HL-60 (cell line): ENCODE measurements at regions not wholly inside any gene's neighbourhood (a gene's known extent, or its start where the extent isn't known, plus 50 kb on each side); places are given as distances from the start of the nearest gene placed in this dataset.

Experiments
- POLR2AphosphoS5 ChIP-seq: IDR thresholded peaks from 2 replicates; pipeline ENCODE4 v1.6.1; 2012; ENCODE audit warnings: low read depth
- TF ChIP-seq, protein P1 (sequence below): IDR thresholded peaks from one replicate; pipeline ENCODE4 v1.5.1; 2011; ENCODE audit warnings: low read length, control low read depth, inconsistent platforms; ENCODE audit not compliant: insufficient read depth
- TF ChIP-seq, protein P2 (sequence below): IDR thresholded peaks from 2 replicates; pipeline ENCODE4 v1.6.1; 2012; ENCODE audit warnings: low read depth; ENCODE audit not compliant: insufficient replicate concordance

- TF ChIP-seq, protein P1, sequence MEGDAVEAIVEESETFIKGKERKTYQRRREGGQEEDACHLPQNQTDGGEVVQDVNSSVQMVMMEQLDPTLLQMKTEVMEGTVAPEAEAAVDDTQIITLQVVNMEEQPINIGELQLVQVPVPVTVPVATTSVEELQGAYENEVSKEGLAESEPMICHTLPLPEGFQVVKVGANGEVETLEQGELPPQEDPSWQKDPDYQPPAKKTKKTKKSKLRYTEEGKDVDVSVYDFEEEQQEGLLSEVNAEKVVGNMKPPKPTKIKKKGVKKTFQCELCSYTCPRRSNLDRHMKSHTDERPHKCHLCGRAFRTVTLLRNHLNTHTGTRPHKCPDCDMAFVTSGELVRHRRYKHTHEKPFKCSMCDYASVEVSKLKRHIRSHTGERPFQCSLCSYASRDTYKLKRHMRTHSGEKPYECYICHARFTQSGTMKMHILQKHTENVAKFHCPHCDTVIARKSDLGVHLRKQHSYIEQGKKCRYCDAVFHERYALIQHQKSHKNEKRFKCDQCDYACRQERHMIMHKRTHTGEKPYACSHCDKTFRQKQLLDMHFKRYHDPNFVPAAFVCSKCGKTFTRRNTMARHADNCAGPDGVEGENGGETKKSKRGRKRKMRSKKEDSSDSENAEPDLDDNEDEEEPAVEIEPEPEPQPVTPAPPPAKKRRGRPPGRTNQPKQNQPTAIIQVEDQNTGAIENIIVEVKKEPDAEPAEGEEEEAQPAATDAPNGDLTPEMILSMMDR, result no peak
- no peak for TF ChIP-seq POLR2AphosphoS5
- TF ChIP-seq, protein P2, sequence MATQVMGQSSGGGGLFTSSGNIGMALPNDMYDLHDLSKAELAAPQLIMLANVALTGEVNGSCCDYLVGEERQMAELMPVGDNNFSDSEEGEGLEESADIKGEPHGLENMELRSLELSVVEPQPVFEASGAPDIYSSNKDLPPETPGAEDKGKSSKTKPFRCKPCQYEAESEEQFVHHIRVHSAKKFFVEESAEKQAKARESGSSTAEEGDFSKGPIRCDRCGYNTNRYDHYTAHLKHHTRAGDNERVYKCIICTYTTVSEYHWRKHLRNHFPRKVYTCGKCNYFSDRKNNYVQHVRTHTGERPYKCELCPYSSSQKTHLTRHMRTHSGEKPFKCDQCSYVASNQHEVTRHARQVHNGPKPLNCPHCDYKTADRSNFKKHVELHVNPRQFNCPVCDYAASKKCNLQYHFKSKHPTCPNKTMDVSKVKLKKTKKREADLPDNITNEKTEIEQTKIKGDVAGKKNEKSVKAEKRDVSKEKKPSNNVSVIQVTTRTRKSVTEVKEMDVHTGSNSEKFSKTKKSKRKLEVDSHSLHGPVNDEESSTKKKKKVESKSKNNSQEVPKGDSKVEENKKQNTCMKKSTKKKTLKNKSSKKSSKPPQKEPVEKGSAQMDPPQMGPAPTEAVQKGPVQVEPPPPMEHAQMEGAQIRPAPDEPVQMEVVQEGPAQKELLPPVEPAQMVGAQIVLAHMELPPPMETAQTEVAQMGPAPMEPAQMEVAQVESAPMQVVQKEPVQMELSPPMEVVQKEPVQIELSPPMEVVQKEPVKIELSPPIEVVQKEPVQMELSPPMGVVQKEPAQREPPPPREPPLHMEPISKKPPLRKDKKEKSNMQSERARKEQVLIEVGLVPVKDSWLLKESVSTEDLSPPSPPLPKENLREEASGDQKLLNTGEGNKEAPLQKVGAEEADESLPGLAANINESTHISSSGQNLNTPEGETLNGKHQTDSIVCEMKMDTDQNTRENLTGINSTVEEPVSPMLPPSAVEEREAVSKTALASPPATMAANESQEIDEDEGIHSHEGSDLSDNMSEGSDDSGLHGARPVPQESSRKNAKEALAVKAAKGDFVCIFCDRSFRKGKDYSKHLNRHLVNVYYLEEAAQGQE, result no peak
These were observed 603.4 kb upstream of the CNTN5 start for GRCh38 chr11:98417256-98417755.
